SK-N-MC (cell line): ENCODE measurements at regions not wholly inside any gene's neighbourhood (a gene's known extent, or its start where the extent isn't known, plus 50 kb on each side); places are given as distances from the start of the nearest gene placed in this dataset.

Experiments used
- EZH2 ChIP-seq: fragments of 200-600 bp; sonication (generic); IDR thresholded peaks from one replicate; pipeline ENCODE4 v1.6.1; 2017; ENCODE audit warnings: antibody characterized with exemption
- POLR2AphosphoS5 ChIP-seq: IDR thresholded peaks from 2 replicates; pipeline ENCODE4 v1.6.1; 2012; ENCODE audit warnings: mild to moderate bottlenecking, low read depth, low read length, borderline replicate concordance

GRCh38 chr3:72273615-72274014, 488.7 kb upstream of the PROK2 start:
- no peak for TF ChIP-seq POLR2AphosphoS5
- TF ChIP-seq EZH2, result no peak
